HG03159 (cell line): ENCODE measurements at regions not wholly inside any gene's neighbourhood (a gene's known extent, or its start where the extent isn't known, plus 50 kb on each side); places are given as distances from the start of the nearest gene placed in this dataset.

Source experiments
- ATAC-seq: cut with Tn5 transposase; IDR thresholded peaks from one replicate; pipeline ENCODE4 v1.9.1; 2021; ENCODE audit warnings: mild to moderate bottlenecking, moderate library complexity; ENCODE audit not compliant: unreplicated experiment

DNA sequence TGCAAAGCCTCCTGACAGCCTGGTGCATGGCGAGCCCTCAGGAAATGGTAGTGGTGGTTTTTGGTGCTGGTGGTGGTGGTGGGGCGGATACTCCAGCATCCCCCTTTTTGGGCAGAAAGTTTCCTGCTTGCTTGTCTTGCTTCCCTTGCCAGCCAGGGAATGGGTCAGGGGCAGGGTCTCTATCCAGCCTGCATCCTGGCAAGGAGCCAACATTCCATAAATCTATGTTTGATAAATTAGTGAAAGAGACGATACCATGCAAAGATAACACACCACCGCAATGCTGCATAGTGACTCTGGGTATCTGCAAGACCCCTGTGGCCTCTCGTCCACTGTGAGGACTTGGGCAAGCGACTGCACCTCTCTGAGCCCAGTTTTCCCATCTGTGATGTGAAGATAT, 246.2 kb downstream of the LRFN2 start:
- ATAC-seq = no peak

DNA sequence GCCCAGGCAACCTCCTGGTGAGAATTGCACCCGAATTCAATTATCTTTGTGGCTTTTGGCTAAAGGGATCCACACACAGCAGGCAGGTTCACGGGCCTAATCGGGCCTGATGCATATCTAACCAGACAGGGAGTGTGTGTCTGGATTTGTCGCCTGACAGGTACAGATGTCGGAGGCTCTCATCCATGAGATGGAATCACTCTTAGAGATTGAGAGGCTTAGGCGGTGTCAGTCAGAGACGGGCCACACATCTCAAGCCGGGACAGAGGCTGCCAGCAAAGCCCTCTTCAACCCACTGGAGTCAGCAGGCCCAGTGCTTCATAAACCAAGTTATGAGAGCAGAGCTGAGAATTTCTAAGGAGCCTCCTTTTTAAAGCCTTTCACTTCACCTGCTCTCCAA, 247.0 kb downstream of the LRFN2 start:
- no peak for ATAC-seq

DNA sequence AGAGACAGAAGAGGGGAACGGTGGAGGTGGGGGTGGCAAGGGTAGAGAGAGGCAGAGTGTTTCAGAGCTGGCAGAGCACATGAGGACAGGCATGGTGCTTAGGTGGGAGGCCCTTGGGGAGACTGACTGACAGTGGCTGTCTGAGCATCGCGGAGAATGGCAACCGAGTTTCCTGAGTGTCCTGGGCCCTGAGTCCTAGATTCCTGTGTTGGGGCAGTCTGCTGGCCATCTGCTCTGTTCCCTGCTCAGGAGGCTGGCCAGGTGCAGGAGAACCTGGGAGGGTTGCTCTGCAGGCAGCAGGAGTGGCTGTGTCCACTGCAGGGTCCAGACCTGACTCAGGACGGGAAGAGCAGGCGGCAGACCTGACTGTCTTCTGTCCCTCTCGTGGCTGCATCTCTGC, 248.9 kb downstream of the LRFN2 start:
- ATAC-seq = no peak

DNA sequence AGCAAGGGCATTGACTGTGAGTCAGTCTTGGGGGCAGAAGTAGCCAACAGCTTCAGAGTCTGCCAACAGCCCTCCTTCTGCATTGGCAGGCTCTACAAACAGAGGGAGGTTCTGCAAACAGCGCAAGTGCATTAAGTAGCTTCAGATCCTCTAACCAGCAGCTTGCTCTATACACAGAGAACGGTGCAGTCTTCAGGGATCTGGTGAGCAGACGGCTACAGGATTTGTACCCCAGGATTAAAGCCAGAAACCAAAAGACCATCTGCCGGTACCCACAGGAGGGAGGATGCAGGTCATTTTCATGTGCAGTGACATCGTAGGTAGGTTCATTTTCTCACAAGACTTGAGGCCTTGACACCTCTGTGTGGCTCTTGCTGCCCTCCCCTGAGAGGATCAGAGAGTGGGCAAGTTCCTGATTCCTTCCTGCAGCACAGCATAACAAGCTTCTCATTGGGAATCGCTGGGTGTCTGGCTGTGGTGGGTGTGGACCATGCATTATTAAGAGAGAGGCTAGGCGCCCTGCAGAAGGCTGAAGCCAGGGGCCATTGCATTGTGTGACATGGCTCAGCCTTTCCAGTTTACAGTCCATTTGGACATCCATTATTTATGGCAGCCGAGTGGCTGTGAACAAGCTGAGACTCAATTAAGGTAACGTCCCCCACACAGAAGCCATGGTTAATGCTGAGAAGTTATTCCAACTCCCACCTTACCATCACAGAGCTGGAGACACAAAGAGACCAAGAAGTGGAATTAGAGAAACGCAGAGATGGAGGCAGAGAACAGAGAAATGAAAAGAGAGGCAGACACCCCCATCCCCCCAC, 250.0 kb downstream of the LRFN2 start:
- ATAC-seq = no peak

DNA sequence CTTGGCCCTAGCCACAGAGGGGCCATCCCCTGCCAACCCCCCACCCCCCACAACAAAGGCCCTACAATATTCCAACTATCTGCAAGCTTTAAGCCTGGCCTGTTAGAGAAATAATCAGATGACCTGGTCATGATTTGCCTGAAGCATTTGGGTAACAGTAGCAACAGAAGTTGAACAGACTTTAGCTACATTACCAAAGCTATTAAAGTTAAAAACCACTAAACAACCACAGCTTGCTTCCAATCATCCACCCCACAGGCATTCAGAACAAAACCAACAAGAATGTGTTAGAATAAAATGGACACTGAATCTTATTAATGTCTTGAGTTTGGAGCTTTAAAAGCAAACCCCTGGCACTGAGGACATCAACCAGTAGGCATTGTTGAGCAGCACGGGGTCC, 250.9 kb downstream of the LRFN2 start:
- no peak for ATAC-seq

DNA sequence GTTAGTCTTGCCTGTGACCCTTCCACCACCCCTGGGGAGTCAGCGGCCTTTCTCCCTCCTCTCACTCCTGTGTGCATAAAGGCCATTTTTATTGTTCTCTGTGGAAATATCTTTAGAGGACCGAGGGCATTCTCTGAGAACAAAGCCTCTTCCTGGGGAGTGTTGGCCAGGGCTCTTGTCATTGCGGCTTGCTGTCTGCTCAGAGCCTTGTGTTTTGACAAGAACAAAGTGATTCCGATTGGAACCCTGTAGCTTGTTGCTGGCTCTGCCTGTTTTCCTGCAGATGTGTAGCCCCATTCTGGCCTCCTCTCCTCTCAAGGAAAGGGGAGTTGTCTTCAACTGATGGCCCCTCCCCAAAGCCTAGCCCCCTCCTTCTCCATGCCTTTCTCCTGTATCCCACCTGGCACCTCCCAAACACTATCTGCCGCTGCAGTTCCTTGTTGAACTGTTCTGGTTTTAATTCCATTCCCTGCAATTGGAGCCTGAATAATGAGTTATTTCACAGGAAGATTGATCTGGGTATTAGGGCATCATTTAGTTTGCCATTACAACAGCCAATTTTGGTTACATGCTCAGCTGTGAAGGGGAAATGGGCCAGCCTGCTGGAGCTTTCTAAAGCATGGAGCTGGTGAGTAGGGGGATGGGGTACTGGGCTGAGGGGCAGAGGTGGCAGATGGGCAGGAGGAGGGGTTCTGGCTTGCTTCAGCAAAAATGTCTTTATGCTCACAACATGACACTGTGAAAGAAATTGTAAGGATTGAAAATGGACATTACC, 252.5 kb downstream of the LRFN2 start:
- no peak for ATAC-seq

DNA sequence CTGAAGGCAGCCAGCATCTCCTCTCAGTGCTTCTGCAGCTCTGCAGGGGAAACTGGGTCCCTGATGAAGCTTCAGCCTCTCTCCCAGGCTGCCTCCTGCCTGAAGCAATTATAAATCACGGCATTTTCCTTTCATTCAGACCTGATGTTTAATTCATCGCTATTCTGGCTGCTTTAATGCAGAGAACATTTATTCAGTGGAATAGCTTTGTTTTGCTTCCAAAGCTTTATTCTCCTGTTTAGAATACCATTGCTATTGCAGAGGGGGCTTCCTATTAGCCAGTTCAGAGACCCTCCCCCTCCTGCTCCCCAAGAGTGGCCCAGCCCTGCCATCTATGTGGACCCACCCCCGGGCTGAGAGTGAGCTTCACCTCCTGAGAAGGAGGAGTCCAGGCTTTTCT, 255.6 kb downstream of the LRFN2 start:
- no peak for ATAC-seq

DNA sequence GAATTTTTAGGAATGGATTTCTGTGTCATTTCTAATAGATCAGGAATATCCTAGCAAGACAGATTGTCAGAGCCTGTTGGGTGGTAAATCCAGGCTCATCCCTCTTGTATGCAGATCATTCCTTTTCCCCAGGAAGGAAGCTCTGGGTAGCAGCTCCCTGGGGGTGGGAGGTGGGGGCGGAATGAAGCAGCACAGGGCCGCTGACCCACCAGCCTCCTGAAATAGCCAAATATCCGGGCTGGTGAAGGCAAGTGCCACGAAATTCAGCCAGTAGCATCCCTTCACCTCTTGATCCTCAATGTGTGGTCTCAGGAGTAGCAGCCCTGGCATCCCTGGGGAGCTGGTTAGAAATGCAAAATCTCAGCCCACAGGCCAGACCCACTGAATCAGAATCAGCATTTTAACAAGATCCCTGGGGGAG, 256.9 kb downstream of the LRFN2 start:
- no peak for ATAC-seq

DNA sequence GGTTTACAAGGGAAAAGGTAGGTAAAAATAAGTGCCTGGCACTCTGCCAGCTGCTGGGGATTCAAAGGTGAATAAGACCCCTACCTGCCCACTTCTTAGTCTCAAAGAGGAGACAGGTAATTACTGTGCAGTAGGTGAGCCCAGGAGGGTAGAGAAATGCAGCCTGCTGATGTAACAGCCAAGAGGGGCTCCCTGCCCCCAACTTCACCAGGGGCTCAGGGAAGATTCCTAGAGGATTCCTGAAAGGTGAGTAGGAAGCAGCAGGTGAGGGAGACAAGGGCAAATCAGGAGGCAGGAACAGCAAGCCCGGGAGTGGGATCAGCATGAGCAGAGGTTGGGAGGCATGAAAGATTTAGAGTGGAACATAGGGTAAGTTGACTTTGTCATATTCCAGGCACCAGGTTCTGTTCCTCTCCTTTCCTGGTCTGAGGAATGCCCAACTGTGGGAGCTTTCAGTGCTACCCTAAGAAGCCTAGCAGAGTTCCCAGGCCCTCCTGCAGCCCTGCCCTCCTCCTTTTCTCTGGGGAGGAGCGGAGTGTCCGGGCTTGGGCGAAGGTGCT, 258.1 kb downstream of the LRFN2 start:
- ATAC-seq = no peak

DNA sequence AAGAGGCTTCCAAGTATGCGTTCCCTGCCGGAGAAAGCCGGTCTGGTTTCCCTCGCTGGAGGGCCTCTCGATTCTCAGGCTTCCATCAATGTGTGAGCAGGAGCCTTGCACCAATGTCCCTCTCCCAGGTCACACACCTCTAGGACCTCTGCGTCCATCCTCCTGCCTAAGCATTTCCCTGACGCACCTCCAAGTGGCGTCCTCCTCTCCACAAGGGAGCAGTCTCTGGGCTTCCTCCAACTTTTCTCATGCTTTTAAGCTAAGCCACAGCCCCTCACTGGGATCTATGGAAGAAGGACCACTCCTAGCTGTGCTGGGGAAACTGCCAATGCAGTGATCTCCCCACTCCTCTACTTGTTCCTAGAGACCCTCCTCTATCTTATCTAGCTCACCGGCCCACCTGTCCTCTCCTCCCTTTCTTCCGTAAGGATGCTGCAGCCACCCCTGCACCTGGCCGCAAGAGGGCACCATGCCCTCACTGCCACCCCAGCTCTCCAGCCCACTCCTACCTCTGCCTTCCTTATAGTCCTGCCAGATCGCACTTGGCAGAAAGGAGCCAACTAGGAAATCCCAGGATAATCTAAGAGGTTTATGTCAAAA, 258.7 kb downstream of the LRFN2 start:
- no peak for ATAC-seq

DNA sequence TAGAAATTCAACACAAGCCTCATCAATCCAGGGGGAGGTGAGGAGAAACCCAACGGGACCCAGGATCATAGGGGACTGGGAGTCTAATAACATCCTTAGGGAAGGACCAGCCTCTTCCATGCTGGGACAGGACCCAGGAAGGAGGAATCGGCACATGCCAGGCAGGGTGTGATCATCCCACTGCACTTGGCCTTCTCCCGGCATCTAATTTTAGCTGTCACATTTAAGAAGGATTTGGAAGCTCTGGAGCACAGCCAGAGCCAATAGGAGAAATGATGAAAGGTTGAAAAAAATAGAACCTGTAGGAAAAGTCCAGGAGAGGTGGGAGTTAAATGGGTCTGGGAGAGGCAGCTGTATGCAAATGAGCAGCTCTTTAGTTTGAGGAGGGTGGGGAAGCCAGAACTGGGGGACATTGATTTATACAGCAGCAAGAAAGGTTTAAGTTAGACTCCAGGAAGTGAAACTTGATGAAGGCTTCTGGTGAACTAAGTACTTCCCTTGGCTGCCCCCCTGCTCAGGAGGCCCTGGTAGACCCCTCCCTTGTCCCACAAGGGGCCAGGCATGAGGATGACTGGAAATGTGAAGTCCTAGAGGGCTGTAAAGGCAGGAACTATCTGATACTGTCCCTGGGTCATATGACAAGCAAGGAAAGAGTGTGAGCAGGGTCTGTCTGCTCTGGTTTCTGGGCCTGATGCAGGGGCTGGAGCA, 260.3 kb downstream of the LRFN2 start:
- no peak for ATAC-seq

DNA sequence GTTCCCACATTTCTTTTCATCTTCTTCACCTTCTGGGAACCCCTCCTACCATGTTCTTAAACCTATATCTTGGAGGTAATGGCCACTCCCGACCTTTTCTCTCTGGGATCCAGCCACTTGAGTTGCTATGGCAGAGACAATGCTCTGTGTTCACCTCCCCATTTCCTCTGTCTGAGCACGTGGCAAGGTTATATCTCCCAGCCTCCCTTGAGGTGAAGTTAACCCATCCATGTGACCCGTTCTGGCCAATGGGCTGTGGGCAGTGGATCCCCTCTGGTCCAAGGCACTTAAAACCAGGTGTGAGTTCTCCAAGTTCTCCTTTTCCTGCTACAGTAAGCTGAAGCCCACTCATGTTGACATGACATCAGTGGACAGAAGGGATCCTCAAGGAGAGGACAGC, 261.4 kb downstream of the LRFN2 start:
- ATAC-seq = no peak

DNA sequence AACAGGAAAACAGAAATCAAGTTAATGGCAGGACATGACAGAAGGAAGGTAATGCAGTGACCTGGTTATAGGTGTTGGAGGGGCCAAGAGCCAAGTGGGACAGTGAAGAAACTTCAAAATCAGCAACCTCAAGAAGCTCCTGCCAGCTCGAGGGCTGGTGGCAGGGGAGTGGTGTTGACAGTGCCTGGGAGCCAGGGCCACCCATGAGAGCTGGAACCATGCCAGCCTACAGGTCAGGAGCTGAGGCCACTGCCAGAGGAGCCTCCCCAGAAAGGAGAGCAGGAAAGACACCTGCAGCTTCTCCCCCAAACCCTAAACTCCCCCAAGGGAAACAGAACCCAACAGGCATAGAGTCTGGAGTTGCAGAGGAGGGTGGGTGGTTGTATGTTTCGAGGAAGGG, 262.1 kb downstream of the LRFN2 start:
- ATAC-seq = no peak

DNA sequence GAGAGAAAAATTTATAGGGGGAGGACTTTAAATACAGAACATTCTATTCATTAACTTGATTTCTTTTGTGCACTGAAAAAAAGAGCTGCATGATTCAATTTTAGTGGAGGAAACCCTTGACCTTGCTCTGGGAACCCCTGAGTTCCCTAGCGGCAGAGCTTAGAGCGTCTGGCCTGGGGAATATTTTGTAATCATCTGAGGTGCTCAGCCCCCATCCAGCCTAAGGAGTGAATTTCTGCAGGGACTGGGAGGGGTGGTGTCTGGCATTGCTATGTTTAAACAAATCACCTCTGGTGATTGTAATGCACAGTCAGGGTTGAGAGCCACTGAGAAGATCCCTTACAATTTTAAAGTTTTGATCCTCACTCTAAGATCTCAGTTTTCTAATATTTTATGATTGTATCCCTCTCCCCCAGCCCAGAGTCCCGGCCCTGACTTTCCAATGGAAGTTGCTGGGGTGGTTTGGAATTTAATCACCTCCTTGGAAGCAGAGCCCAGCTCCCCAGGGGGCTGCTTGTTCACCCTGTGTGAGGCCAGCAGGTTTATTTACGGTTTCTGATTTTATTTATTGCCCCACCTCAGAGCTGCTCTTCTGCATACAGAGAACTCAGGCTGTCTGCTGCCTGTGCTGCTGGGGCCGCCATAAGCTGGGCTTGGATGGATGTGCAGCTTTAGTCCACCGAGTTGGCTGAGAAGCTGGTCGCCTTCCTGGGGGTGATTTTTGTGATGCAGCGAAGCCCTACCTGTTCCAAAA, 263.1 kb downstream of the LRFN2 start:
- no peak for ATAC-seq

DNA sequence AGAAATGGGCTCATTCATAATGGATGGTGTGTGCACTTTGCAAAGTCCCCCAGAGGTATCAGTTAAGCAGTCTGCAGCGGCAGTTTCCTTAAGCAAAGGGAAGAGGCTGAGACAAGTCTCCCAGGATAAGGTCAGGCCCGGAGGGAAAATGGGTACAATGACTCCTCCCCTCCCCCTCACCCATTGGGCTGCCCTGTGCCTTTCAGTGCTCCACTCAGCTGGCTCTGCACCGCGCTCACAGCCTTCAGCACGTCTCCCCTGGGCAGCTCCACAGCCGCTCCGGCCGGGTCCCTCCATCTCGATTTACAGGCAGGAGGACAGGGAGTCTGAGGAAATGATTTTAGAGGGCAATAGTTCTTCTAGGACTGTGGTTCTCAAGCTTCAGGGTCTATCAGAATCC, 264.8 kb downstream of the LRFN2 start:
- ATAC-seq = no peak

DNA sequence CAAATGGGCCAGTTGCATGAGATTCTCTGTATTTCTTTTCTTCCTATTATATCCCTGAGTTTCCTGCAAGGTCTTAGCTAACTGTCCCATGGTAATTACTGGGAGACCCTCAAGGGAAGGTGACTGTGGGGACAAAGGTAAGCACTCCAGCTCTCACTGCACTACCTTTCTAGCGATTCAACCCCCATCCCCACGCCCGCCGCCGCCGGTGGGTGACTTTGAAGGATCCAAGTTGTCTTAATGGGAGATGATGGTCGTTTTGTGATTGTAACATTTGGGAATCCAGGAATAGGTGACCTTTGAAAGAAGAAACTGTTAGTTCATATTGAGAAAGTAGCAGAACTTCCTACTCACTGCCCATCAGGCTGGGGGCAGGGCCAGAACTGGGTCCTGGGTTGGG, 265.5 kb downstream of the LRFN2 start:
- ATAC-seq = no peak

DNA sequence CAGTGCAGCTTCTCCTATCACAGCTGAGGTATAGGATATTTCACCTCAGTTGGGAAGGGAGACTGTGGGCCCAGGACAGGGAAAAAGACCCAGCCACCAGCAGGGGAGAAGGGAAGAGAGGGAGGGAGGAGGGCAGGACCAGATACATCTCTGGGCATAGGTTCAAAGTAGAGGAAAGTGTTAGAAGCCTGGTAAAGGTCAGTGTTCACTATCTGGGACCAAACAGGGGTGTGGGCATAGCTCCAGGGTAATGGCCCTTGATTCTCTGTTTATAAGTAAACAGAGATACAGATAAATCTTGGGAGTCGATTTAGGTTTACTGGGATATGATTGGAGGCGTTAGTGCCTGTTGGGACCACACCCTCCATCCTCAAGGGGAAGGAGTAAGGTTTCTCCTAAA, 266.2 kb downstream of the LRFN2 start:
- ATAC-seq = no peak

DNA sequence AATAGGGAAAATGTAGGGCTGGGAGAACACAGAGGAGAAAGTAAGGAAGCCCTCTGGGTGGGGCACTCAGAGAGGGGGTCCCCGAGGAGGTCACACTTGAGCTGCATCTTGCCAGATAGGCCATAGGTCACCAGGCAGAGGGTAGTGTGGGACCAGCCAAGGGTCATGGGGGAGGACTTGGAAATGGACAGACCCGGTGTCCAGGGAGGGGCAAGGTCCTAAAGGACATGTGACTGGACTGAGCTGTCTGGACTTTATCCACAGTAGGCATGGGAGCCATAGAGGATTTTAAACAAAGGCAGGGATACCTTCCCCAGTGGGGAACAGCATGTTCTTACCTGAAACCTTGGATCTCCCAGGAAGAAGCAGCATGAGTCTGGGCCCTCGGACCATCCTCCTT, 266.7 kb downstream of the LRFN2 start:
- no peak for ATAC-seq

DNA sequence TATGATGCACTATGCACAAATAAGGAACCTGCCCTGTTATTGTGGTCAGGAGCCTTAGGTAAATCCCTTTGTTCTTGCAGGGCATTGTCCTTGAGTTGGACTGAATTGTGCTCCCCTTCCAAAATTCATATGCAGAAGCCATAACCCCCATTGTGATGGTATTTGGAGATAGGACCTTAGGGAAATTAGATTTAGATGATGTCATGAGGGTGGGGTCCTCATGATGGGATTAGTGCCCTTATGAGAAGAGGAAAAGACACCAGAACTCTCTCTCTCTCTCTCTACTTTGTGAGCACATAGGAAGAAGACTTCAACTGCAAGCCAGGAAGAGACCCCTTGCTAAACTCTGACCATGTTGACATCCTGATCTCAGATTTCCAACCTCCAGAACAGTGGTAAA, 268.0 kb downstream of the LRFN2 start:
- ATAC-seq = no peak

DNA sequence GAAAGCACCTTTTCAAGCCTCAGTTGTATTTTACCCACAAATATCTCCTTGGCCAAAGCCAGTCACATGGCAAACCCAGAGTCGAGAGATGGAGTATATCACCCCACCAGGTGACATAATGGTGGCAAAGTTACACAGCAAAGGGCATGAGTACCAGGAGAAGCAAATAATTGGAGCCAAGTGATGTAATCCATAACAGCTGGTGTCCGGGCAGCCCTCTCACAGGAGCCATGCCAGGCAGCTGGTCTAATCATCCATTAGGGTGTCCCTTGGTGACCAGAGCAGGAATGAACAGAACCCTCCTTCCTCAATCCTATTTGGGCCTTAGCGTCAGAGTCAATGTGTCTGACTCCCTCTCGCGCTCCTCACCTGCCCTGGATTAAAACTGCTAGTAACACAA, 272.1 kb downstream of the LRFN2 start:
- no peak for ATAC-seq
